Esophagus squamous epithelium (tissue), 4 donors: ENCODE measurements at regions not wholly inside any gene's neighbourhood (a gene's known extent, or its start where the extent isn't known, plus 50 kb on each side); places are given as distances from the start of the nearest gene placed in this dataset.

ENCODE experiments used
- CTCF ChIP-seq, 6 experiments: fragments of 450-650 bp in 4 of 6; fragments of 200-600 bp in 2 of 6; sonication (generic) in 2 of 6; IDR thresholded peaks; one replicate each; pipeline ENCODE4 v1.5.1; 2016 to 2019; ENCODE audit warnings: antibody characterized with exemption in 6 of 6, mild to moderate bottlenecking in 4 of 6, moderate library complexity in 4 of 6
- POLR2A ChIP-seq, 4 donors: fragments of 450-650 bp; IDR thresholded peaks; one replicate each; pipeline ENCODE4 v1.6.1; 2017; ENCODE audit warnings: antibody characterized with exemption in 4 of 4, mild to moderate bottlenecking in 4 of 4, moderate library complexity in 3 of 4

GRCh38 chr6:167757821-167758220 lies 68.9 kb upstream of the AFDN start:
- TF ChIP-seq POLR2A (IDR thresholded peaks at IDR 0.05) (no peak), CTCF (IDR thresholded peaks at IDR 0.05) (no peak)
